ENCODE measurements at regions not wholly inside any gene's neighbourhood (a gene's known extent, or its start where the extent isn't known, plus 50 kb on each side); places are given as distances from the start of the nearest gene placed in this dataset.
"Not testable (repeated sequence)": the region's sequence is repeated elsewhere in the genome, so short reads cannot be mapped to it uniquely, and the experiment has no call there.

DNA sequence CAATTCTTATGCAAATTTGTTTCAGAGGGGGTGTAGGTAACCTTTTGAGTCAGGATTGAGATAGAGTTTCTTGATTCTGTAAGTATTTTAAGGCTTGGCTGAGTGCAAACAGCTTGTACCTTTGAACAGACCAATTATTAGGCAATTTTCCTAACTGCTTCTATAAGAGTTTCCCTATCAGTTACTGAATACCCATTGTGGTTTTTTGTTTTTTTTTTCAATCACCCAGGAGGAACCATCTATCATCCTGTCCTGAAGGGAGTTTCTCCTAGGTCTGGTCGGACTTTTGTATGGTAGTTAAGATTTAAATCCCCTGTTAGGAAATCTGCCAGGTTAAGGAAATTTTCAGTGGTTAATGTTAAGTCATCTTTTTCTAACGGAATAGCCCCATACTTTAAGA lies 319.4 kb upstream of the SLC39A10 start:
- Histone ChIP-seq H3K4me3 (ENCODE audit: low read depth in 1 of 3, low read length in 3 of 3) (no peak overlapping the region), H3K36me3 (ENCODE audit: control insufficient read depth in 3 of 3, insufficient read depth in 2 of 3, low read depth in 1 of 3, low read length in 3 of 3) (no peaks in the 10 kb centered on the region), H3K27ac (ENCODE audit: low read depth in 1 of 3, low read length in 2 of 3) (no peak overlapping the region), H3K4me1 (ENCODE audit: control insufficient read depth in 3 of 3, insufficient read depth in 2 of 3, low read depth in 1 of 3, low read length in 2 of 3) (no peaks in the 10 kb centered on the region), H3K9me3 (ENCODE audit: control insufficient read depth in 2 of 2, insufficient read depth in 1 of 2, low read depth in 1 of 2, low read length in 1 of 2) (no peaks in the 10 kb centered on the region), H3K27me3 (ENCODE audit: control insufficient read depth in 3 of 3, insufficient read depth in 3 of 3, low read length in 3 of 3) (no peaks in the 10 kb centered on the region)
- FAIRE-seq: no peak
- DNase-seq: no peak
- WGBS, 3 donors: 36 to 54% (median 45%) methylated on average over 2 of the region's 2 CpGs

DNA sequence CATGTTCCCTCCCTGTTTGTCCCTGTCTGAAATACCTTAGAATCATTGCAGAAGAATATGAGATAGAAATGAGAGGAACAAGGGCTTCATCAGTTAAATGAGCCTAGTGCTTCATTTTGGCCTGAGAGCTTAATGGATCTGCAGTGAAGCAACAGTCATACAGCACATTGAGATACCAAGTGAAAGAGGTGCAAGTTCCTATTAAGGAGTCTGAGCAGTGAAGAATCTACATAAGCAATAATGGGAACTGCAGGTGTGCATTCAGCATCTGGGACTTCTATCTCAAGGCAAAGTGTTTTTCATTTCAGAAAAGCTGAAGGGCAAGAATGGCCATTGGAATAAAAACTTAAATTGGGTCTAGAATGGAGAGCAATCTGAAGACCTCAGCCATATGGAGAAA lies 323.2 kb upstream of the SLC39A10 start:
- DNase-seq (no peak), FAIRE-seq (no peak)
- H3K4me3 ChIP-seq (ENCODE audit: low read depth in 1 of 3, low read length in 3 of 3): no peak overlapping the region
- peaks cover 0 to 12% (median 2%) of the 10 kb centered on the region in 3 donors for H3K4me1 ChIP-seq (ENCODE audit: control insufficient read depth in 3 of 3, insufficient read depth in 2 of 3, low read depth in 1 of 3, low read length in 2 of 3)
- no peaks in the 10 kb centered on the region for H3K36me3 ChIP-seq (ENCODE audit: control insufficient read depth in 3 of 3, insufficient read depth in 2 of 3, low read depth in 1 of 3, low read length in 3 of 3)
- H3K27ac ChIP-seq (ENCODE audit: low read depth in 1 of 3, low read length in 2 of 3): no peak overlapping the region
- H3K9me3 ChIP-seq (ENCODE audit: control insufficient read depth in 2 of 2, insufficient read depth in 1 of 2, low read depth in 1 of 2, low read length in 1 of 2): no peaks in the 10 kb centered on the region
- no peaks in the 10 kb centered on the region for H3K27me3 ChIP-seq (ENCODE audit: control insufficient read depth in 3 of 3, insufficient read depth in 3 of 3, low read length in 3 of 3)

DNA sequence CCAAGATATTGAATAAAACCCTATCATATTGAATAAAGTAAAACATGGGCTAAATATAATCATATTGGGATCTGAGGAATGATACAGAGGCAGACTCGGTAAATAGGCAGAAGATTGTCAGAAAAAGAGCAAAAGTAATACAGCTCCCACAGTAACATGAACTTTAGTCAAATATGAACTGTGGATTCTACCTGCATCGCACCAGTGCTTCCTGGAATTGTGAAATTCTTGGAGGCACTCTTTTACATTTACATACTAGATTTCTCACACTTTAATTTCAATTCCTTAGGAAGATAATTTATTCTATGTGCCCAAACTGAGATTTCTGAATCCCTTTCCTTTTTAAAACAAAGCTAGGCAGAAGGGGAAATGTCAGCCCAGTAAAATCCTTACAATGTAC lies 325.1 kb upstream of the SLC39A10 start:
- Histone ChIP-seq H3K9me3 (ENCODE audit: control insufficient read depth in 2 of 2, insufficient read depth in 1 of 2, low read depth in 1 of 2, low read length in 1 of 2) (no peaks in the 10 kb centered on the region), H3K27me3 (ENCODE audit: control insufficient read depth in 3 of 3, insufficient read depth in 3 of 3, low read length in 3 of 3) (no peaks in the 10 kb centered on the region), H3K4me3 (ENCODE audit: low read depth in 1 of 3, low read length in 3 of 3) (no peak overlapping the region), H3K27ac (ENCODE audit: low read depth in 1 of 3, low read length in 2 of 3) (peak overlapping the region in 1 of 3 donors; percentile 73), H3K4me1 (ENCODE audit: control insufficient read depth in 3 of 3, insufficient read depth in 2 of 3, low read depth in 1 of 3, low read length in 2 of 3) (peaks cover 0 to 12% (median 2%) of the 10 kb centered on the region in 3 donors), H3K36me3 (ENCODE audit: control insufficient read depth in 3 of 3, insufficient read depth in 2 of 3, low read depth in 1 of 3, low read length in 3 of 3) (no peaks in the 10 kb centered on the region)
- DNase-seq: peak; percentile 12 to 51
- no peak for FAIRE-seq
- WGBS, 3 donors: 16 to 64% (median 46%) methylated on average over 2 of the region's 2 CpGs

DNA sequence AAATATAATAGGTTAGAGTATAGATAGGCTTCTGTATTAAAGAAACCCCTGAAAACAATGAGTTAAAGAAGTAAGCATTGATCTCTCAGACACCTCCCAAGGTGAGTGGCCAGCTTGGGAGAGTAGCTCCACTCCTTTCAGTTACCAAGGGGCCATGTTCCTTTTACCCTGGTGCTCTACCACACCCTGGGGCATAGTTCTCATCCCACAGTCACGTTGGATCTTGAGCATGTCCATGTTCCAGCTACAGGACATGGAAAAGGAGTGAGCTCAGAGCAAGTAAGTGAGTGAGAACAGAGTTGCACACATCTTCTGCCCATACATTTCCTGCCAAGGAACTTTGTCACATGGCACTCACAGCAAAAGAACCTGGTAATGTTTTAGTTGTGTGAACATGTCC lies 325.9 kb upstream of the SLC39A10 start:
- Histone ChIP-seq H3K9me3 (ENCODE audit: control insufficient read depth in 2 of 2, insufficient read depth in 1 of 2, low read depth in 1 of 2, low read length in 1 of 2) (no peaks in the 10 kb centered on the region), H3K4me1 (ENCODE audit: control insufficient read depth in 3 of 3, insufficient read depth in 2 of 3, low read depth in 1 of 3, low read length in 2 of 3) (peaks cover 0 to 12% (median 2%) of the 10 kb centered on the region in 3 donors), H3K36me3 (ENCODE audit: control insufficient read depth in 3 of 3, insufficient read depth in 2 of 3, low read depth in 1 of 3, low read length in 3 of 3) (no peaks in the 10 kb centered on the region), H3K4me3 (ENCODE audit: low read depth in 1 of 3, low read length in 3 of 3) (no peak overlapping the region), H3K27ac (ENCODE audit: low read depth in 1 of 3, low read length in 2 of 3) (peak overlapping the region in 2 of 3 donors; percentile 32 to 73), H3K27me3 (ENCODE audit: control insufficient read depth in 3 of 3, insufficient read depth in 3 of 3, low read length in 3 of 3) (no peaks in the 10 kb centered on the region)
- peak; percentile 72 to 79 for DNase-seq
- WGBS, 3 donors: 0 to 27% (median 3%) methylated on average over 1 of the region's 1 CpG
- FAIRE-seq: no peak

DNA sequence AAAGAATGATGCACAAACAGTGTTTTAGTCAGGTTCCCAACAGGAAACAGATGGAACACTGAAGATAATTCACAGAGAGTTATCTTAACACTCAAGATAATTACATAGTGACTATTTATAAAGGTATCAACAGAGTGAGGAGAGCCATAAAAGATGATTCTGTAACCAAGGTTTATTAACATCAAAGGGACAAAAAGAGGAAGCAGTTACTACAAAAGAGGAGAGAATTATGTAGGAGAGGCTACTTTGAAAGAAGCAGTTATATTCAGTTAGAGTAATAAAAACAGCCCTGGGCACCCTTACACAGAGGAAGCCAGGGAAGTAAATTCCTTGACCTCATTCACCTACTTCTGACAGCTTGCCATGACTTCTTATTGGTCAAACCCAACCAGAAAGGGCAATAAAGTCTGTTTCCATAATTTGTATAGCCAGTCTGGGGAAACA lies 326.5 kb upstream of the SLC39A10 start:
- no peak for FAIRE-seq
- peak overlapping the region in 2 of 3 donors; percentile 45 to 73 for H3K27ac ChIP-seq (ENCODE audit: low read depth in 1 of 3, low read length in 2 of 3)

DNA sequence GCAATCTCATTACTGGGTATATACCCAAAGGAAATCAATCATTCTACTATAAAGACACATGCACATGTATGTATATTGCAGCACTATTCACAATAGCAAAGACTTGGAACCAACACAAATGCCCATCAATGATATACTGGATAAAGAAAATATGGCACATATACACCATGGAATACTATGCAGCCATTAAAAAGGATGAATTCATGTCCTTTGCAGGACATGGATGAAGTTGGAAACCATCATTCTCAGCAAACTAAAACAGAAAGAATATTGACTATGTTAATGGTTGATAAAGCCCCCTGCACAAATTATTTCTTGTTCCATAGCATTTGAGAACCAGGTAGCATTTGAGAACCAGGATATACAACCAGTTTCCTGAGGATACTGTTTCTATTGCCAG lies 327.2 kb upstream of the SLC39A10 start:
- H3K4me1 ChIP-seq (ENCODE audit: control insufficient read depth in 3 of 3, insufficient read depth in 2 of 3, low read depth in 1 of 3, low read length in 2 of 3): peaks cover 0 to 12% (median 2%) of the 10 kb centered on the region in 3 donors
- H3K27ac ChIP-seq (ENCODE audit: low read depth in 1 of 3, low read length in 2 of 3); H3K9me3 ChIP-seq (ENCODE audit: control insufficient read depth in 2 of 2, insufficient read depth in 1 of 2, low read depth in 1 of 2, low read length in 1 of 2); FAIRE-seq; H3K27me3 ChIP-seq (ENCODE audit: control insufficient read depth in 3 of 3, insufficient read depth in 3 of 3, low read length in 3 of 3); H3K36me3 ChIP-seq (ENCODE audit: control insufficient read depth in 3 of 3, insufficient read depth in 2 of 3, low read depth in 1 of 3, low read length in 3 of 3); DNase-seq; H3K4me3 ChIP-seq (ENCODE audit: low read depth in 1 of 3, low read length in 3 of 3): not testable (repeated sequence)

More for the DNA sequence above, 326.5 kb upstream of the SLC39A10 start:
- no peaks in the 10 kb centered on the region for H3K36me3 ChIP-seq (ENCODE audit: control insufficient read depth in 3 of 3, insufficient read depth in 2 of 3, low read depth in 1 of 3, low read length in 3 of 3)
- no peaks in the 10 kb centered on the region for H3K9me3 ChIP-seq (ENCODE audit: control insufficient read depth in 2 of 2, insufficient read depth in 1 of 2, low read depth in 1 of 2, low read length in 1 of 2)
- H3K4me3 ChIP-seq (ENCODE audit: low read depth in 1 of 3, low read length in 3 of 3): no peak overlapping the region
- DNase-seq: peak; percentile 47 to 74
- no peaks in the 10 kb centered on the region for H3K27me3 ChIP-seq (ENCODE audit: control insufficient read depth in 3 of 3, insufficient read depth in 3 of 3, low read length in 3 of 3)
- peaks cover 0 to 12% (median 2%) of the 10 kb centered on the region in 3 donors for H3K4me1 ChIP-seq (ENCODE audit: control insufficient read depth in 3 of 3, insufficient read depth in 2 of 3, low read depth in 1 of 3, low read length in 2 of 3)

DNA sequence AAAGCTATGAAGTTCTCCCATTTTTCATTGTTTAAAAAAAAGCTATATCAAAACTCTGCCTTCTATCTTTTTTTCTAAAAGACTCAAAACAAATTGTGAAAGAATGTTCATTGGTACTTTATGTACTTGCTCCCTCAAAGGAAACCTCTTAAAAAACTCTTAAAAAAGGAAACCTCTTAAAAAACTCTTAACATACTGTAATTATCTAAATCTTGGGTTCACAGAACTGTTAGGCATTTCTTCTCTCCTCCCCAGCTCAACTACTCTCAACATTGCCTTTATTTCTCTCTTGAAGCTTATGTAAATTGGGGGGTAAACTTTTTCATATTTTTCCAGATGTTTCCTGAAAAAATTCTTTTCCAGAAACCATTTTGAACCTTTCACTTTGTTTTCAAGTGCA lies 330.5 kb upstream of the SLC39A10 start:
- H3K9me3 ChIP-seq (ENCODE audit: control insufficient read depth in 2 of 2, insufficient read depth in 1 of 2, low read depth in 1 of 2, low read length in 1 of 2): peaks cover 0 to 6% of the 10 kb centered on the region in 2 donors
- FAIRE-seq: no peak
- no peak overlapping the region for H3K27ac ChIP-seq (ENCODE audit: low read depth in 1 of 3, low read length in 2 of 3)
- no peaks in the 10 kb centered on the region for H3K36me3 ChIP-seq (ENCODE audit: control insufficient read depth in 3 of 3, insufficient read depth in 2 of 3, low read depth in 1 of 3, low read length in 3 of 3)
- H3K4me1 ChIP-seq (ENCODE audit: control insufficient read depth in 3 of 3, insufficient read depth in 2 of 3, low read depth in 1 of 3, low read length in 2 of 3): peaks cover 0 to 8% (median 2%) of the 10 kb centered on the region in 3 donors
- no peak overlapping the region for H3K4me3 ChIP-seq (ENCODE audit: low read depth in 1 of 3, low read length in 3 of 3)
- DNase-seq: no peak
- H3K27me3 ChIP-seq (ENCODE audit: control insufficient read depth in 3 of 3, insufficient read depth in 3 of 3, low read length in 3 of 3): no peaks in the 10 kb centered on the region

DNA sequence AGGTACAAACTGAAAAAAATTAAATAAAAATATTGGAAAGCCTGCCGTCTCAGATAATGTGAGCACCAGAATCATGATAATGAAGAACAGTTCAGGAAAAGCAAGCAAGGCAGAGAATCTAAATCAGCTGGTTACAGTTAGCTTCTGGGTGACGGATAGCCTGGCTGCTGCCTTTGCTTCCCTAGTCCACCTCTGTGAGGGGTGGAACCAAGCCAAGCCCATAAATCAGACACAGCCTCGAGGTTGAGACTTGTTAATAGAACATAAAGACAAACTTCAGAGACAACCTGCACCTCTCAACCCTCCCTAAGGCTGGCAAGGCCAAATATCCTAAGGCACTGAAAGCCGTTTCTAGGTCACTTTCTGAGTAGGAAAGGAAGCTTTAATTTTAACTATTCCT lies 334.7 kb upstream of the SLC39A10 start:
- WGBS, 3 donors: 15 to 30% (median 28%) methylated on average over 4 of the region's 4 CpGs
- Histone ChIP-seq H3K4me3 (ENCODE audit: low read depth in 1 of 3, low read length in 3 of 3) (no peak overlapping the region), H3K9me3 (ENCODE audit: control insufficient read depth in 2 of 2, insufficient read depth in 1 of 2, low read depth in 1 of 2, low read length in 1 of 2) (peaks cover 0 to 6% of the 10 kb centered on the region in 2 donors), H3K36me3 (ENCODE audit: control insufficient read depth in 3 of 3, insufficient read depth in 2 of 3, low read depth in 1 of 3, low read length in 3 of 3) (no peaks in the 10 kb centered on the region), H3K27ac (ENCODE audit: low read depth in 1 of 3, low read length in 2 of 3) (no peak overlapping the region), H3K4me1 (ENCODE audit: control insufficient read depth in 3 of 3, insufficient read depth in 2 of 3, low read depth in 1 of 3, low read length in 2 of 3) (no peaks in the 10 kb centered on the region), H3K27me3 (ENCODE audit: control insufficient read depth in 3 of 3, insufficient read depth in 3 of 3, low read length in 3 of 3) (no peaks in the 10 kb centered on the region)
- FAIRE-seq (no peak), DNase-seq (peak; percentile 25 to 40)

DNA sequence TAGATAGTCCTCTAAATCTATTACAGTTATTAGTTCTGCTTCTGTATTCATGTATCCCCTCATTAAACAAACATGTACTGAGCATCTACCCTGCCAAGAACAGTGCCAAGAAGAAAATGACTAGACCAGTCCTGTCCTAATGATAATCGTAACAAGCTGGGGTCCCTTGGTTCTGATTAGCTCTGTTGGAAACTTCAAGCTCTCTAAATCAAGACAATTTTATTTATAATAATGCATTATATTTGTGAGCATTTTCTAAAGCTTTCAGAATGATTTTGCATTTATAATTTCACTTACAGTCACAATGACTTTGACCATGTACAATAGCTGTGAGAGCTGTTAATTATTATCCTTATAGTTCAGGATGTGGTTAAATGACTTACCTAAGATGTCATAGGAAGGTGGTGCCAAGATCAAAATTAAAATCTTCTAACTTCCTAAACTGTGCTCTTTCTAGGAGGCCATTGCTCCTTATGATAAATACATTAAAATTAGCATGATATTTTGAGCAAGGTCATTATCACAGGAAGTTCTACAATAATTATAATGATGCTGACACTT lies 336.5 kb upstream of the SLC39A10 start:
- DNase-seq: no peak
- WGBS, 3 donors: 51 to 81% (median 64%) methylated on average over 1 of the region's 1 CpG
- Histone ChIP-seq H3K9me3 (ENCODE audit: control insufficient read depth in 2 of 2, insufficient read depth in 1 of 2, low read depth in 1 of 2, low read length in 1 of 2) (peaks cover 0 to 6% of the 10 kb centered on the region in 2 donors), H3K36me3 (ENCODE audit: control insufficient read depth in 3 of 3, insufficient read depth in 2 of 3, low read depth in 1 of 3, low read length in 3 of 3) (no peaks in the 10 kb centered on the region), H3K27ac (ENCODE audit: low read depth in 1 of 3, low read length in 2 of 3) (no peak overlapping the region), H3K4me1 (ENCODE audit: control insufficient read depth in 3 of 3, insufficient read depth in 2 of 3, low read depth in 1 of 3, low read length in 2 of 3) (no peaks in the 10 kb centered on the region), H3K4me3 (ENCODE audit: low read depth in 1 of 3, low read length in 3 of 3) (no peak overlapping the region), H3K27me3 (ENCODE audit: control insufficient read depth in 3 of 3, insufficient read depth in 3 of 3, low read length in 3 of 3) (no peaks in the 10 kb centered on the region)
- FAIRE-seq: no peak

Measured in small intestine (tissue), 7 donors.